ENCODE measurements at regions not wholly inside any gene's neighbourhood (a gene's known extent, or its start where the extent isn't known, plus 50 kb on each side); places are given as distances from the start of the nearest gene placed in this dataset.

DNA sequence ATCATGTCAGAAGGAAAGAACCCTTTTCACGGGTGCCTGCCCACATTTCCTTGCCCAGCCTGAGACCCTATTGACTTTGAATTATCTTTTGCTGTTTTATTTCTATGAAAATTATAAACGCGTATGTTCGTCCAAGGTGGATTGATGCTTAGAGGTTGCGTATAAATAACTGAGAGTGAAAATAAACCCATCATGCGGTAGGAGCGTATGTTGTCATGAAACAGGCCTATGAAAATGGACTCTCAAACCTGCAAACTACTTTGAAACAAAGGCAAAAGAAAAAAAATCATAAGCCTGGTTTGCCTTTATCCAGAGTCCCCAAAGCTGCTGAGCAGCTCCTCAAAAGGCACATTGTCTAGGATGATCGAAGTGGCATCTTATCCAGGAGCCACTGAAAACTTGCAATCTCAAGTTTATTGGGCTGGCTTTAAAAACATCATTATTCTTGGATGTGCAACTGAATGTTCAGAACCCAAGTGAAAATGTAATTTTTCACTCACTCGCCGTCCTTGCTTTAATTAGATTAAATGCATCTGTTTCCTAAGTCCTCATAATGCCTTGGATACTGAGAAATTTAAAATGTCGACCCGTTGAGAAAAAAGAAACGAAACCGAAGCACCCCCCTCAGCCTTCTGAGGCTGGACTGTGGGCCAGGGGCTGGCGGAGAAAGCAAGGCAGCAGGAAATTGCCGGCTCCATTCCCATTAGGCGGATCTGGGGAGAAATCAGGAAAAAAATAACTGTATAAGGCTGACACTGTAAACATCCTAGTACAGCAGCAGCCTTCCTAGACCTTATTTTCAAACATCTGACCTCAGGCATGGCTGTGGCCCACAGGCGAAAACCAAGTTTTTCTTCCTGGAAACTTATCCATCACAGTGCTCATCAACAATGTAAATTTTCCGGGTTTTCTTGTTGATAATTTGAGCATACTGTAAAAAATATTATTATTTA lies 82.9 kb upstream of the PPARA start:
- no peak overlapping the region for H3K4me2 ChIP-seq (ENCODE audit: low read length, poor library complexity, severe bottlenecking)
- H4K91ac ChIP-seq (ENCODE audit: low read length), result no peak overlapping the region
- H2BK120ac ChIP-seq (ENCODE audit: low read depth, low read length), result no peak overlapping the region
- H3K14ac ChIP-seq (ENCODE audit: low read length in 2 of 2), result no peak overlapping the region
- peak overlapping the region; percentile 96 for H3K9ac ChIP-seq (ENCODE audit: low read length)
- H2AK5ac ChIP-seq (ENCODE audit: low read length, severe bottlenecking), result peak overlapping the region; percentile 6
- no peaks in the 10 kb centered on the region for H3K27me3 ChIP-seq (ENCODE audit: control insufficient read depth in 1 of 2, insufficient read depth in 1 of 2, low read length in 2 of 2)
- no peak overlapping the region for H4K8ac ChIP-seq (ENCODE audit: low read length)
- H3K27ac ChIP-seq (ENCODE audit: low read length, poor library complexity, severe bottlenecking), result no peak overlapping the region
- peaks cover 11% of the 10 kb centered on the region for H3K4me1 ChIP-seq (ENCODE audit: control insufficient read depth, insufficient read depth, low read depth, low read length)
- H2BK5ac ChIP-seq (ENCODE audit: low read depth, low read length, poor library complexity, severe bottlenecking), result no peak overlapping the region
- H3K4me3 ChIP-seq (ENCODE audit: insufficient read depth in 1 of 2, low read depth in 1 of 2, low read length in 2 of 2), result peak overlapping the region in 1 of 2 experiments; percentile 80
- no peak overlapping the region for H2BK12ac ChIP-seq (ENCODE audit: low read length in 2 of 2)
- peaks cover 20% of the 10 kb centered on the region for H3K79me1 ChIP-seq (replicated peaks; ENCODE audit: low read length, poor library complexity, severe bottlenecking)
- H3K23ac ChIP-seq (ENCODE audit: low read length in 2 of 2), result no peak overlapping the region
- DNase-seq, result no peak
- H2AFZ ChIP-seq (ENCODE audit: low read depth, low read length), result no peak overlapping the region
- H2BK15ac ChIP-seq (ENCODE audit: low read depth, poor library complexity, severe bottlenecking), result no peak overlapping the region
- 93% methylated on average over 17 of the region's 19 CpGs for WGBS
- no peak overlapping the region for H3K18ac ChIP-seq (ENCODE audit: low read depth in 1 of 2, low read length in 2 of 2)
- H3K36me3 ChIP-seq (ENCODE audit: control insufficient read depth in 1 of 2, insufficient read depth in 2 of 2, low read depth in 1 of 2, low read length in 2 of 2), result no peaks in the 10 kb centered on the region
- H3K9me3 ChIP-seq (ENCODE audit: control insufficient read depth, low read length), result no peaks in the 10 kb centered on the region
- H3K4ac ChIP-seq (ENCODE audit: low read depth in 1 of 2, low read length in 2 of 2), result no peak overlapping the region

DNA sequence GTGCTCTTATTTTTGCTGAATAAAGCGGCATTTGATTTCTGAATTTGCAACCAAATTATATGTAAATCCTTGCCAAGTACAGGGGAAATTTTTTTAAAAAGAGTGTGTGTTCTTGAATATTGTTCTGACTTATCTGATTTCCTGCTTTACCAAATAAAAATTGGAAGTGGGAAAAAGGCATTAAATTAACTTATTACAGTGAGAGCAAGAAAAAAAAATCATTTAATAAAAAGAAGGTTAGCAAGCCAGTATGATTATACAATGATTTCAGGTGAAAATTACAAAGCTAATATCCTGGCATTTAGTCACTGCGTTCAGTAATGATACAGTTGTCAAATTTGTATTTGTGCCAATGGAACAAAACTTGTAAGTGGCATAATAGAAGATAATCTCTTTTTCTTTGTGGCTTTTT lies 82.1 kb upstream of the PPARA start:
- H3K79me1 ChIP-seq (replicated peaks; ENCODE audit: low read length, poor library complexity, severe bottlenecking), result peaks cover 15% of the 10 kb centered on the region
- H2BK12ac ChIP-seq (ENCODE audit: low read length in 2 of 2), result no peak overlapping the region
- no peak overlapping the region for H2AK5ac ChIP-seq (ENCODE audit: low read length, severe bottlenecking)
- no peak overlapping the region for H2BK120ac ChIP-seq (ENCODE audit: low read depth, low read length)
- peak overlapping the region; percentile 34 for H3K27ac ChIP-seq (ENCODE audit: low read length, poor library complexity, severe bottlenecking)
- no peaks in the 10 kb centered on the region for H3K27me3 ChIP-seq (ENCODE audit: control insufficient read depth in 1 of 2, insufficient read depth in 1 of 2, low read length in 2 of 2)
- no peaks in the 10 kb centered on the region for H3K9me3 ChIP-seq (ENCODE audit: control insufficient read depth, low read length)
- H3K9ac ChIP-seq (ENCODE audit: low read length), result peak overlapping the region; percentile 96
- H3K23ac ChIP-seq (ENCODE audit: low read length in 2 of 2), result no peak overlapping the region
- H3K4me3 ChIP-seq (ENCODE audit: insufficient read depth in 1 of 2, low read depth in 1 of 2, low read length in 2 of 2), result peak overlapping the region in 1 of 2 experiments; percentile 80
- no peak overlapping the region for H2AFZ ChIP-seq (ENCODE audit: low read depth, low read length)
- WGBS, result 95% methylated on average over 2 of the region's 2 CpGs
- no peak for DNase-seq
- no peak overlapping the region for H3K14ac ChIP-seq (ENCODE audit: low read length in 2 of 2)
- H3K4me1 ChIP-seq (ENCODE audit: control insufficient read depth, insufficient read depth, low read depth, low read length), result peaks cover 11% of the 10 kb centered on the region
- no peak overlapping the region for H3K18ac ChIP-seq (ENCODE audit: low read depth in 1 of 2, low read length in 2 of 2)
- H3K36me3 ChIP-seq (ENCODE audit: control insufficient read depth in 1 of 2, insufficient read depth in 2 of 2, low read depth in 1 of 2, low read length in 2 of 2), result peaks cover 0 to 6% of the 10 kb centered on the region in 2 experiments
- no peak overlapping the region for H2BK15ac ChIP-seq (ENCODE audit: low read depth, poor library complexity, severe bottlenecking)
- H4K8ac ChIP-seq (ENCODE audit: low read length), result no peak overlapping the region
- no peak overlapping the region for H3K4me2 ChIP-seq (ENCODE audit: low read length, poor library complexity, severe bottlenecking)
- H4K91ac ChIP-seq (ENCODE audit: low read length), result no peak overlapping the region
- no peak overlapping the region for H3K4ac ChIP-seq (ENCODE audit: low read depth in 1 of 2, low read length in 2 of 2)
- no peak overlapping the region for H2BK5ac ChIP-seq (ENCODE audit: low read depth, low read length, poor library complexity, severe bottlenecking)

GRCh38 chr22:46068593-46069491 lies 81.5 kb upstream of the PPARA start:
- no peak overlapping the region for H3K4ac ChIP-seq (ENCODE audit: low read depth in 1 of 2, low read length in 2 of 2)
- peaks cover 3 to 12% of the 10 kb centered on the region in 2 experiments for H3K36me3 ChIP-seq (ENCODE audit: control insufficient read depth in 1 of 2, insufficient read depth in 2 of 2, low read depth in 1 of 2, low read length in 2 of 2)
- no peak overlapping the region for H2AFZ ChIP-seq (ENCODE audit: low read depth, low read length)
- H3K4me3 ChIP-seq (ENCODE audit: insufficient read depth in 1 of 2, low read depth in 1 of 2, low read length in 2 of 2), result peak overlapping the region; percentile 31 to 80
- H3K14ac ChIP-seq (ENCODE audit: low read length in 2 of 2), result no peak overlapping the region
- no peak overlapping the region for H2BK120ac ChIP-seq (ENCODE audit: low read depth, low read length)
- H3K9me3 ChIP-seq (ENCODE audit: control insufficient read depth, low read length), result no peaks in the 10 kb centered on the region
- peak overlapping the region; percentile 95 for H2AK5ac ChIP-seq (ENCODE audit: low read length, severe bottlenecking)
- H3K18ac ChIP-seq (ENCODE audit: low read depth in 1 of 2, low read length in 2 of 2), result no peak overlapping the region
- peak overlapping the region in 1 of 2 experiments; percentile 53 for H3K23ac ChIP-seq (ENCODE audit: low read length in 2 of 2)
- peak overlapping the region; percentile 21 for H4K91ac ChIP-seq (ENCODE audit: low read length)
- H3K4me1 ChIP-seq (ENCODE audit: control insufficient read depth, insufficient read depth, low read depth, low read length), result peaks cover 11% of the 10 kb centered on the region
- peak; percentile 14 for DNase-seq
- H3K9ac ChIP-seq (ENCODE audit: low read length), result peak overlapping the region; percentile 96
- no peak overlapping the region for H2BK15ac ChIP-seq (ENCODE audit: low read depth, poor library complexity, severe bottlenecking)
- H2BK12ac ChIP-seq (ENCODE audit: low read length in 2 of 2), result no peak overlapping the region
- H3K79me1 ChIP-seq (replicated peaks; ENCODE audit: low read length, poor library complexity, severe bottlenecking), result peaks cover 11% of the 10 kb centered on the region
- H3K27me3 ChIP-seq (ENCODE audit: control insufficient read depth in 1 of 2, insufficient read depth in 1 of 2, low read length in 2 of 2), result no peaks in the 10 kb centered on the region
- peak overlapping the region; percentile 100 for H3K27ac ChIP-seq (ENCODE audit: low read length, poor library complexity, severe bottlenecking)
- peak overlapping the region; percentile 92 for H2BK5ac ChIP-seq (ENCODE audit: low read depth, low read length, poor library complexity, severe bottlenecking)
- 87% methylated on average over 7 of the region's 14 CpGs for WGBS
- H3K4me2 ChIP-seq (ENCODE audit: low read length, poor library complexity, severe bottlenecking), result peak overlapping the region; percentile 74
- H4K8ac ChIP-seq (ENCODE audit: low read length), result peak overlapping the region; percentile 36
